GM12878 (cell line): ENCODE measurements at regions not wholly inside any gene's neighbourhood (a gene's known extent, or its start where the extent isn't known, plus 50 kb on each side); places are given as distances from the start of the nearest gene placed in this dataset.

Experiments used
- CTCF ChIP-seq, 3 experiments: IDR thresholded peaks in 2 of 3; conservative IDR thresholded peaks in 1 of 3; 2 replicates each; pipeline ENCODE4 v1.5.1; 2011; ENCODE audit warnings: low read depth in 3 of 3, low read length in 3 of 3, mild to moderate bottlenecking in 3 of 3, control low read depth in 2 of 3, moderate library complexity in 2 of 3, inconsistent platforms in 1 of 3, mixed read lengths in 1 of 3; ENCODE audit not compliant: control insufficient read depth in 2 of 3, insufficient read depth in 1 of 3; ENCODE audit errors: extremely low read depth in 1 of 3
- FOS ChIP-seq: IDR thresholded peaks from 3 replicates; pipeline ENCODE4 v1.6.1; 2011; ENCODE audit warnings: borderline replicate concordance; ENCODE audit not compliant: insufficient read length; ENCODE audit errors: extremely low read depth
- POLR2AphosphoS5 ChIP-seq: IDR thresholded peaks from 2 replicates; pipeline ENCODE4 v1.6.1; 2011; ENCODE audit warnings: mild to moderate bottlenecking, low read length, inconsistent platforms

DNA sequence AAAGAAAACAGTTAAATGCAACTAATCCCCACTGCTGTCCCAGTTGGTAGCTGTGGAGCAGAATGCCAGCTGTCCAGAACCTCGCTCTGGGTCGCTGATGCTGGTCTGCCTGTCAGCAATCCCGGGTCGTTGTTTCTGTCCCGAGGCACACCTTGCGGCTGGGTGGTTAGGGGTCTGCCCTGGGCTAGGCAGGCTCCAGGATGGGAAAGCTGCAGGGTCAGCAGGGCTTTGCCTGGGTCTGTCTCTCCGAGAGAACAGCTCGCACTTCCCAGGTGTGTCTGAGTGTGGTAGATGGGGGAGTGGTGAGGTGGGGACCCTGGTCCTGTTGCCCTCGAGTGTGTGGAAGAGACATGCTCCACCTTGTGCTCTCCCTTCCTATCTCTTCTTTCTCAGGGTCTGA, 261.2 kb downstream of the CLIC5 start:
- TF ChIP-seq FOS (no peak), CTCF (IDR thresholded peaks at IDR 0.05 in 2 of 3, conservative IDR thresholded peaks at IDR 0.05 in 1 of 3; ENCODE audit: control insufficient read depth in 2 of 3, extremely low read depth in 1 of 3, insufficient read depth in 1 of 3, low read depth in 3 of 3, low read length in 3 of 3) (no peak), POLR2AphosphoS5 (no peak)
